CD4-positive, alpha-beta T cell treated with Interleukin-15 for 1 hour (primary cell): ENCODE measurements at regions not wholly inside any gene's neighbourhood (a gene's known extent, or its start where the extent isn't known, plus 50 kb on each side); places are given as distances from the start of the nearest gene placed in this dataset.
"Not testable (repeated sequence)": the region's sequence is repeated elsewhere in the genome, so short reads cannot be mapped to it uniquely, and the experiment has no call there.

Experiments used
- DNase-seq: peaks from one replicate; pipeline ENCODE4 v3.0.0-alpha.2; 2020

DNA sequence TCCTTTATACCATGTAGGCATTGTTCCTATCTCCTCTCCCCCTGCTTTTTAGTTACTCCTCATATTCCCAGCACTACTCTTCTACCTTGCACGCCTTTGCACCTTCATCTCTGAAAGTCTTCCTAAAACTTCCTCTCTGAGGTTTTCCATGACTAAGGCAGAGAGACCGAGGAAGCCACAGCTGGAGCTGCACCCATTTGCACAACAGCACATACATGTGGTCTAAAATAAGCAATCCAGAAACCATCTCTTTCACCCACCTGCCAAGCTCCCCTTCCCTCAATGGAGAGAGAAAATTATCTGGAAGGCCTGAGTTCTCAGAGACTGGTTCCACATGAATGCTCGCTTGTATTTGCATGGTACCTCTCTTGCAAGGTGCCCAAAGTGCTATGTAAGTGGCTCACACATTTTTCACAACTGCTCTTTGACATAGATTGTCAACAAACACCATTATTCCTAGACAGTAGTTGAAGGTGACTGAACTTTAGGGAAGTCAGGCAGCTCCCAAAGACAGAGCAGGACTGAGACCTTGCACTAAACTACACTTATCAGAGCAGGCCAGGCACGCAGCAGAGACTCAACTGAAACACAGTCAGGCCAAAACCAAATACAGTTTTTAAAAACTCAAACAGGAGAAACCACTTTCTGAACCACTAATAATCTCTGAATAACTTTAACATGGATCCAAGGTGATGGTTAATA, 313.2 kb downstream of the TFAP2A start:
- no peak for DNase-seq

DNA sequence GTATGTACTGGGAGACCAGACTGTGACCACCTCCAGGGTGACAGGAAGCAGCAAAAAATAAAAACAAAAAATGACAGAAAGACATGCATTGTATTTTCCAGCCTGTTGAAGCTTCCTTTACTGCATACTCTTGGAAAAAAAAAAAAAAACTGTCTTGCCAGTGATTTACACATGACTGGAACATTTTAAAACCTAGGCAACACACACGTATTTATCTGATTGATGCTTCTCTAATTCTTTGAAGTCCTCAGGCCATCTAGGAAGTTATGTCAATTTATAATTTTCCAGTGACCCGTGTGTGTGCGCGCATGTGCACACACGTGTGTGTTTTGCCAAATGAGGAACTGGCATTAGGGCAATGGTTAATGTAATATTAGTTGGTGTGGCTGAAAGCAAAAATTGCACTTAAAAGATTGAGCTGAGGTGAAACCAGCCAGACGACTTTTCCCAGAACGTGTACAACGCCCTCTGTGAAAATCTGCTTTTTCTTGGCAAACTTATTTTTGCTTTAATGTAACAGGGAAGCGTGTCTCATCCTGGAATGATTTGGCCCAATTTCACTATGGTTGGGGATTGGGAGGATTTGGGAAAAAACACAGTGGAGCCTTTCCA, 315.2 kb downstream of the TFAP2A start:
- no peak for DNase-seq

DNA sequence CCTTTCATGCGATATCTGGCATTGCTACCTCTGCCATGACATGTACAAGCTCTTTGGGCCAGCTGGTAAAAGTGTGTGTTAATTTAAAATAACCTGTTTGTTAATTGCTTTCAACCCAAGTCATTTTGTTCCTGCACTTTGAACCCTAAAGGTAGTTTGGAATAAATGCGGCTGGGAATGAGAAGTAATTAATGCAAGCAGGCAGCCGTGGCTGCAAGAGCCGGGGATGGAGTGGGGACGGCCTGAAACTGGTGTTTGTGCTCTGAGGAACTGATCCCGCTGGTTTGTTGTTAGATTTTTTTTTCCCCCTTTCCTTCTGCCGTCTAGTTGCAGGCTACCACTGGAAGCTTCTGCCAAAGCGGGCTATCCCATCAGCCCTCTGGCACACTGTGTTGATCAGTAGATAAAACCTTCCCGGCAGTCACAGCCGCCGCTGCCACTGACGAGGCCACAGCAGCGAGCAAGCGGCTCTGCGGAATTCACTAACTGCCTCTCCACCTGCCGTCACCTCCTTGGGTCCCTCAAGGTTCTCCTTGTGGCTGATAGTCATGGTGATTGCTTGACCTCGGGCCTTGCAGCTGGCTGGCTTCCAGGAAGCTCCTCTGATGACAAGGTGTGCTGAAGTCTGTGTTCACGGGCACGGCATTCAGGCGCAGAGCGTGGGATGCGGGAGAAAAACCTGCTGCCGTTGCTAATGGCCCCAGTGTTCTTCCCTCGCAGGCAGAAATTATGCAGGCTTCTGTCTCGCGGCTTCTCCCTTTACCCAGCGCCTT, 315.9 kb downstream of the TFAP2A start:
- DNase-seq, result no peak

DNA sequence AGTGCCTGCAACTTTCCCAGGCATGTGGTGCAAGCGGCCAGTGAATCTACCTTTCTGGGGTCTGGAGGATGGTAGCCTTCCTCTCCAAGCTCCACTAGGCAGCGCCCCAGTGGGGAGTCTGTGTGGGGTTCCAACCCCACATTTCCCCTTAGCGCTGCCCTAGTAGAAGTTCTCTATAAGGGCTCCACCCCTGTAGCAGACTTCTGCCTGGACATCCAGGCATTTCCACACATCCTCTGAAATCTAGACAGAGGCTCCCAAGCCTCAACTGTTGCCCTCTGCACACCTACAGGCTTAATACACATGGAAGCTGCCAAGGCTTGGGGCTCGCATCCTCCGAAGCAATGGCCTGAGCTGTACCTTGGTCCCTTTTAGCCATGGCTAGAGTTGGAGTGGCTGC, 321.6 kb downstream of the TFAP2A start:
- DNase-seq, result no peak

DNA sequence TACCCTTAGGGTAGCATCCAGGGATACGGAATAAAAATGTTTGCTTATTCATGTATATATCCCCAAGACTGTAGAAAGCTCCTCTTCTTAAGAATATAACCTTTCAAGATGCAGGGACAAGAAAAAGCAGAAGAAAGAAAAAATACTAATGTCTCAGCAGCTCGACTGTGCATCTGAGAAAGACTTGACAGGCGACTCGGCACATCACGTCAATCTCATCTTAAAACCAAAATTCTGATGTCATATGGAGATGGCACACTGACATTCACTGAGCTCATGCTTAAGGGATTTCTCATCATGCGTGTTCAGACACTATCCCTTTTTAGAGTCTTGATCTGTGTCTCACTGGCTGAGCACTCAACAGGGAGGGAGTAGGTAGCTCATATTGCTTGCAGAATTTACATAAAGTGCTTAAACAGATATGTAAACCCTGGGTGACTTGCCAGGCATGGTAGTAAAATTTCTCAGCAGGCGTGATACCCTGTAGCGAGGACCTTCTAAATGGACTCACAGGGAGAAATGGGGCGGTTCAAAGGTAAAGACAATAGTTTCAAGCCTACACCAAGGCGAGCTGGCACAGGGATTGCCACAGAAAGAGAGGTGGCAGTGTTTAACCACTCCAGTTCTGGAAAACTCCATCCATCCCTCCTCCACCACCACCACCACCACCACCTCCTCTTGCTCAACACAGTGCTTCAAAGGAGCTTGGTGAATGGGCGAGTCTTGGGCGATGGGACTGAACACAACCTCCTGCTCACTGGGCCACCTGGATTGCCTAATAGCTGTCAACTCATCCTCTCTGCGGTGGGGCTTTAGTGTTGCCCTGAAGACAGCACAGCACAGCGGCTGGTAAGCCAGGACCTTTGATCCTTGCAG, 330.5 kb downstream of the TFAP2A start:
- DNase-seq, result no peak

DNA sequence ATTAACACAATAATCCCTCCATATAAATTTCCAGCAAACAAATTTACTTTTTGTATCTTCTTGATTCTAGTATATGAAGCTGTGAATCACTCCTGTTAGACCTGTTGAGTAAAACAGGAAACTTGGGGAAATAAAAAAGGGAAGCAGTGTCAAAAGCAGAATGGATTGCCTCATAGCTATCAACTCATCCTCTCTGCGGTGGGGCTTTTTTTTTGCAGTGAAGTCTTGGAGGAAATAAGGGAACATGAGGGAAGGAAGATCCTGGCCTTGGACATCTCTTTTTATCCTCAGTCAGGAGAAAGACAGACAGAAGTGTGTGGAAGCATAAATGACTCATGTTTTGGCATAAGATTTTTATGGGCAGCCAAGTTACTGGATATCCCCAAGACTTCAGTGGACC, 332.5 kb downstream of the TFAP2A start:
- DNase-seq, result no peak

DNA sequence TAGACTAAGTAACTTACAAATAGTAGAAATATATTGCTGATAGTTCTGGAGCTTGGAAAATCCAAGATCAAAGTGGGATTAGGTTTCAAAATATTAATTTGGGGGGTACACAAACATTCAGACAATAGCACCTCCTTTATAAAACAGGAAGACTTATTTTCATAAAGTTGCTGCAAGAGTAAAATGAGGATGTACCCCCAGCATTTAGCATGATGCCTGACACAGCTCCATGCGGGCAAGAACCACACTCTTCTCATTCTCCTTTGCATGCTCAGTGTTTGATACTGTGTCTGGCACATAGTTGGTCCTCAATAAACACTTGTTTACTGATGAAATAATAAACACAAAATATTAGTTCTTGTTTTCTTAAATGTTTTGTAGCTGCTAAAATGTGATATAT, 332.9 kb downstream of the TFAP2A start:
- no peak for DNase-seq

DNA sequence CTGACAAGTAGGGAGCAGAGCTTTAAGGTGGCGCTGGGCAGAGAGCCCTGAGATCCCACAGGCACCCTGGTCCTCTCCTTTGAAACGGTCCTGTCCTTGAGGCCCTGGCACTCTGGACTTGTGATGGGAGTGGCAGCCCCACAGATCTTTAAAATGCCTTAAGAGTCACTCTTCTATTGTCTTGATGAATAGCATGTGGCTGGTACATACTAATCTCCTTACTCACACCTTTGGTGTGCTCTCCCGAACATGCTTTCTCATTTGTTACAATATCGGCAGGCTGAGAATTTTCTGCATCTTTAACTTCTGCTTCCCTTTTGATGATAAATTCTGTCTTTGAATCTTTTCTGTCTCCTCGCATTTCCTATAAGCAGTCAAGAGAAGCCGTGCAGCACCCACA, 333.8 kb downstream of the TFAP2A start:
- DNase-seq, result no peak

DNA sequence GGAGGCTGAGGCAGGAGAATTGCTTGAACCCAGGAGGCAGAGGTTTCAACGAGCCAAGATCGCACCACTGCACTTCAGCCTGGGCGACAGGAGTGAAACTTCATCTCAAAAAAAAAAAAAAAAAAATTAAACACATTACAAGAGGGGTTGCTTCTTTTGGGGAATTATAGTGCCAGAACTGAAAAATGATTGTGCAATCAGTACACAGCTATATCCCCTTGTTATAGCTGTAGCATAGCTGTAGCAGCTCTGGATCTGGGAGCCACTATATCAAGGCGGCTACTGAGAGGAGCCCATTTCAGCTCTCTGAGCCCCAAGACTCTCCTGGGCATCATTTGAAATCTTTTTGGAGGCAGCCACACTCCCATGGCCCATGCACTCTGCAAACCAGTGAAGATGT, 334.3 kb downstream of the TFAP2A start:
- no peak for DNase-seq

DNA sequence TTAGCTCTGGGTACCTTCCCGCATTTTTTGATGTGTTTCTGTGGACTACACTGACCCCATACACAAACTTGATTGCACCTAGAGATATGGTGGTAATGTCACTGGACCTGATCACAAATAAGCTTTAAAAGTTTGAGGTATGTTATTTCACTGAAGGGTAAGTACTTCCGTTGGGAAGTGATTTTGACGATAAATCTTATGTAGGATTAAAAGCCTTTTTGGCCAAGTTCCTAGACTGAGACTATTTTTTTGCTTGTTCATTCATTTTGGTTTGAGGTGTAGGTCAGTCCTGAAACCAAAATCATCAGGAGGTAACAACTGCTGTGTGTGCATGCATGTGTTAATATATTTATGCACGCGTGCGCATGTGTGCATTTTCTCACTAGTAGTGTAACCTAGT, 336.3 kb downstream of the TFAP2A start:
- no peak for DNase-seq

DNA sequence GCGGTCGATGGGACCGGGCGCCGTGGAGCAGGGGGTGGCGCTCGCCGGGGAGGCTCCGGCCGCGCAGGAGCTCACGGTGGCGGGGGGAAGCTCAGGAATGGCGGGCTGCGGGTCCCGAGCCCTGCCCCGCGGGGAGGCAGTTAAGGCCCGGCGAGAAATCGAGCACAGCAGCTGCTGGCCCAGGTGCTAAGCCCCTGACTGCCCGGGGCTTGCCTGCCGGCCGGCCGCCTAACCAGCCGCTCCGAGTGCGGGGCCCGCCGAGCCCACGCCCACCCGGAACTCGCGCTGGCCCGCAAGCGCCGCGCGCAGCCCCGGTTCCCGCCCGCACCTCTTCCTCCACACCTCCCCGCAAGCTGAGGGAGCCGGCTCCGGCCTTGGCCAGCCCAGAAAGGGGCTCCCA, 340.1 kb downstream of the TFAP2A start:
- DNase-seq, result not testable (repeated sequence)

DNA sequence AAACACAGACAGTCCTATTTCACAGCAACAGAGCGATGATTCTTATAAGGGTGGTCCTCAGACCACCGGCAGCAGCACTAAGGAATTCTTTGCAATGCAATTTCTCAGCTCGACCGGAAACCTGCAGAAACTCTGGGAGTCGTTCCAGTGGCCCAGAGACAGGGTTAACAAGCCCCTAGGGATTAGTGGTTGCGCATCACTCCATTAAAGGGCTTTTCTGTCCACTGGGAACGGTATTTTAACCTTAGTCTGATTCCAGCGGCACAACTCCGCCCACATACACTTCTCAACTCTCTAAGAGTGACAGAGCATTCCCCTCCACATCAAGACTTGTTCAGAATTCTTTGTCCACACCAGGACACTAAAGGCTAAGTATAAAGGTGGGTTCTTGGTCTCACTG, 341.5 kb downstream of the TFAP2A start:
- no peak for DNase-seq

DNA sequence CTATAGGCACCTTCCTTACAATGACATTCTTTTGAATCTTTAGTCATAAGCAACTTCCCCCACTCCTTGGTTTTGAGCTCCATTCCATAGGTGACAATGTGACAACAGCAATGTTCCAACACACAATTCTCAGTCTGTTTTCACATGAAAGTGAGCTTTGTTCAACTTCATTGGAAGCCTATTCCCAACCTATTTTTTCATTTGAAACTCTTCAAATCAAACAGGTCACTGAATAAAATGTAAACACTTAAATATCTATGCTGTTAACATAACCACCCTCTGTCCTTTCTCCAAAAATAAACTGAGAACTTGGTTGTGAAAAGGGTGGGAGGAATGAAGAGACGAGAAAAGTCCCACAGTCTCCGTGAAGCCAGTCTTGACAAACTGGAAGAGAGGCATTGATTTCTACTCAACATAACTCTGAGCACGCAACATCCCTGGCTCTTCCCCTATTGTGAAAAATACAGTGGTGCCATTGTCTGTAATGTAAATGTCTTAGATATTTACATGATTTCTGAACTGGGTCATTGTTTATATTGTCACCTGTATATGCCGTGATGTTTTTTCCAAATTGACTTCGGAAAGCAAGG, 343.1 kb downstream of the TFAP2A start:
- DNase-seq, result no peak

DNA sequence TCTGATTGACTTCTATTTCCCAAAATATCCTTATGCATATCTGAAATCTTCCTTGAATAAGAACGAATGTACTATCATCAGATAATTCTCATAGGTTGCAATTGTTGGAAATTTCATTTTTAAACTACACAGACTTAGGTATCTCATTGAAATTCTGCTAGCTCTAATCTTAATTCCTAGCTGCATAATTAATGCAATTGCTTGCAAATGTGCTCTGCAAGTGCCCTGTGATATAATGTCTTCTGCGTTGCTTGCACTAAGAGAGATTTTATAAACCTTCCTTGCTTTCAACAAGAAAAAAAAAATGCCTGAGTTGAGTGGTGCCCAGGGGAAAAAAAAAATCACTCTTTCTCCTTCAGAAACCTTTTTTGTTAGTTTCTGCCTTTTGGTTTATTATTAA, 354.9 kb downstream of the TFAP2A start:
- DNase-seq, result no peak

DNA sequence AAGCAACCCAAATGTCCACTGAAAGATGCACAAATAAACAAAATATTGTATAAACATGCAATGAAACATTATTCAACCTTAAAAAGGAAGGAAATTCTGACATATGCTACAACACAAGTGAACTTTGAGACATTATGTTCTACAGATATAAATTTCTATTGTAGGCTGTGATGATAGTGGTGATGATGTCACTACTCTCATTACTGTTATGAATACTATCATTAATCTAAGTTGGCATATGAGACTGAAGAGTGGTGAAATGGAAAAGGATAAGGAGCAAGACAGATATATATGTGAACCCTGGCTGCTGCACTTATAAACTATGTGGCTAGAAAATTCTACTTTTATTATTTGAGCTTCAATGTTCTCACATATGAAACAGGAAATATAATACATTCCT, 360.2 kb downstream of the TFAP2A start:
- no peak for DNase-seq

DNA sequence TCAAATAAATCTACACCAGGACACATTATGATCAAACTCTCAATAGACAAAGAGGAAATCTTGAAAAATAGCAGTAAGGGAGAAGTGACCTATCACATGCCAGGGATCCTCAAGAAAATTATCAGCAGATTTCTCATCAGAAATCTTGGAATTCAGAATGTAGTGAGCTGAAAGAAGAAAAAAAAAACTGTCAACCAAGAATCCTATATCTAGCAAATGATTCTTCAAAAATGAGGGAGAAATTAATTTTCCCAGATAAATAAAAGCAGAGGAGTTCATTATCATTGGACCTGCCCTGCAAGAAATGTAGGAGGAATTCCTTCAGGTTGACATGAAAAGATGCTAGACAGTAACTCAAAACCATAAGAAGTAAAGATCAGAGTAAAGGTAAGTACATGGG, 363.6 kb downstream of the TFAP2A start:
- no peak for DNase-seq

DNA sequence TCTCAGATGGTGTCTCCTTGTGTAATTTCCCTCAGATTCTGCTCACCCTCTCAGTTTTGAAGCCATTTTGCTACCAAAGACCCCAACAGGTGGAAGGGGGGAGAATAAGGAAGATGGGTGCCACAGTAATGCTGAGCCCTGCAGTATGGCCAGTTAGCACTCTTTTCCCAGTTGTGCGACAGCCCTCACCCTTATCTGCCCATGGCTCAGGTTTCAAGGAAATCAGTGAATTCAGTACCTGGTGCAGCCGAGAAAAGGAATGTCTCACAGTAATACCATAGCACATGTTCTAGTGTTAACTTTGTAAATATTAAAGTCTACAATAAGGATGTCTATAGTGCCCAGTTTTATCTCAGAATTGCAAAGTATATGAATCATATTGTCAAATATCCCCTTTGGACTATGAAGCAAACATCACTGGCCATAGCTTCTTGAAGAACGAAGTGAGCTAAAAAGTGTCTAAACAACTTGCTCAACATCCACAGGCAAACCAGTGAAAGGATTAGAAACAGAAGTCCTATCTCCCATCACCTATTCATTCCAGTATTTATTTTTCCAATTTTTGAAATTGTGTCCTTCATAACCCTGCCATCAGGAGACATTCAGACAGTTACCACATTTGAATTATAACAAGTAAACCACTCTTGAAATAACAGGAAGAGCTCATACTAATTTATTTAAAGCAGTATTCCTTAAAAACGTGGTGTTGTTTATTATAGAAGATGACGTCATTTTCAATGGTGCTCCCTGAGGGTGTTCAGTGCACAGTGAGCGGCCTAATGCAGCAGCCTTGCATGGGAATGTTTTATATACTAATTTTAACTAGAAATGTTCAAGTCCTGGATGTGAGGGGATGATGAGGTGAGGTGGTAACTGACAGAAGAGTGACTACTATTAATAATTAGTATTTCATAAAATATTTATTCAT, 366.2 kb downstream of the TFAP2A start:
- no peak for DNase-seq

DNA sequence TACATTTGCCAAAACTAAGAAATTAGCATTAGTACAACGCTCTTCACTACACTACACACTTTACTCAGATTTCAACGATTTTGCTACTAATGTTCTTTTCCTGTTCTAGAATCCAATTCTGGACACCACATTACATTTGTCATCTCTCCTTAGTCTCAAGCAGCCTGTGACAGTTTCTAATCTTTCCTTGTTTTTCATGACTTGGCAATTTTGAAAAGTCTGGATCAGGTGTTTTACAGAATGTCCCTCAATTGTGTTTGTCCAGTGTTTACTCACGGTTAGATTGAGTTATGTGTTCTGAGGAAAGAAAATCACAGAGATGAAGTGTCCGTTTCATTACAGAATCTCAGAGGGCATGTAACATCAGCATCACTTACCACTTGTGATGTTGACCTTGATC, 372.6 kb downstream of the TFAP2A start:
- DNase-seq, result no peak

DNA sequence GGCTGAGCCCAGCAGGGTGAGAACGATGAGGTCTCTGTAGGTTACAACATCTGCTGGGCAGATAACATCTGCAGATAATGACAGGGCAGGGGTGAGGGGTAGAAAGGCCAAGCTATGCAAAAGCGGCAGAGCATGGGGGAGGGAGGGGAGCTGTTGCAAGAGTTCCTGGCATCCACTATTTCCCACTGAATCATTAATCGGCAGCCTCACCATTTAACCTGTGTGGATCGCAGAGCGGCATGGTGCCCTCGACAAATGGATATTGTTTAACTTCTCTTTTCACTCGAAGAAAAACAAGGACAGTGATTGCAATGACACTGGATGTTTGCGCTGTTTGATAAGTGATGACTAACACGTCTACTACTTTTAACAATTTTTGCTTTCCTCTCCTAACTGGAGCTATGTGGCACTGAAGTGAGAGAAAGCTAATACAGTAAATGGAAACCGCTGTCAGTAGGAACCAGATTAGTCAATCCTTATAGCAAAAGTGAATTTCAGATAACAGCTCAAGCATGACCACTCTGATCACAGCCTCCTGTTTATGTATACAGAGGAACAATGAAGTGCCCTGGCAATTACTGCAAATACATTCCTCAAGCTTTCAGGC, 381.5 kb downstream of the TFAP2A start:
- DNase-seq, result no peak

DNA sequence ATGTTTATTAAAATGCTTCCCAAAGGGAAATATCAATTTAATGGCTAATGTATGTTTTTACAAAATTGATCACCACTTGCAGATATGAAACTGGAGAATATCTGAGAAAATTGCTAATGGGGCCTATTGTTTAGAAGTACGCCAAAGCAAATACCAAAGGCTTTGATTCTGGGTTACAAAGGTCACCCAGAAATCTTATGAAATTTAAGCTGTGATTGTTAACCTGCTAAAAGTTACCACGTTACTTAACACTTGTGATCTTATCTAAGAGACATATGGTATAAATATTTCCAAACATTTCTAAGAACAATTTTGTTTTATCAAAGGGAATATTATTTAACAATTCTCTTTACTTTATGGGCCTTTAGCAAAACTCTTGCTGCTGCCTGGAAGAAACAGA, 383.3 kb downstream of the TFAP2A start:
- DNase-seq, result no peak

DNA sequence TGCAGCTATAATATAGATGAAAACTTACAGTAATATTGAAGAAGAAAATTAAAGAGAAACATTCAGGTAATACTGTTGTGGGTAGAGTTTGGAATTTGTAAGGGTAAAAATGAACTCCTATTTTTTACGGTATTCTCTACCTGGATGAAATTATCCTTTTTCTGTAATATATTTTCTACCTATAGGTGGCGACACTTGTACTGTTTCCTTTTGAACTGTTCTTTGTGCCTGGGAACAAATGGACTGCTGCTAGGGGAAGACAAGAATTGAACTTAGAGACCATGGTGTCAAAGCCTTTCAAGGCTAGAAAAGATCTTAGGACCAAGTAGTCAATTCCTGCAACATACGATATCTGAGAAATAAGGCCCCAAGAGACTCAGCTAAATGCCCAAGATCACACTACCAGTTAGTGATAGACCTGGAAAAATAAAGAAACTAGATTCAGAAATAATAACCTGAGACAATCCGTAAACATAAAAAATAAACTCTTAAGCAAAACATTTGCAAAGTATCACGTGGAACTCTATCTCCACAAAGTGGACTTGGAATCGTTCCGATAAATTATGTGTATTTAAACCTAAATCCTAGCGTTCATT, 383.8 kb downstream of the TFAP2A start:
- DNase-seq, result no peak
